Breast epithelium (tissue), 3 donors: ENCODE measurements at regions not wholly inside any gene's neighbourhood (a gene's known extent, or its start where the extent isn't known, plus 50 kb on each side); places are given as distances from the start of the nearest gene placed in this dataset.

Source experiments
- CTCF ChIP-seq, 3 donors: fragments of 450-650 bp; IDR thresholded peaks; one replicate each; pipeline ENCODE4 v1.5.1; 2016 to 2017; ENCODE audit warnings: antibody characterized with exemption in 3 of 3, mild to moderate bottlenecking in 3 of 3, moderate library complexity in 3 of 3
- POLR2A ChIP-seq: fragments of 450-650 bp; IDR thresholded peaks from one replicate; pipeline ENCODE4 v1.6.1; 2016; ENCODE audit warnings: antibody characterized with exemption, mild to moderate bottlenecking, moderate library complexity

GRCh38 chr6:14344486-14344885, 226.9 kb downstream of the CD83 start:
- TF ChIP-seq CTCF (IDR thresholded peaks at IDR 0.05), result no peak
- no peak for TF ChIP-seq POLR2A
